Activated CD8-positive, alpha-beta memory T cell treated with anti-CD3 and anti-CD28 coated beads, Interleukin-2, amount 10 ng/mL, durations not matched to agents 7 days and 5 days (primary cell): ENCODE measurements at regions not wholly inside any gene's neighbourhood (a gene's known extent, or its start where the extent isn't known, plus 50 kb on each side); places are given as distances from the start of the nearest gene placed in this dataset.
A peak's percentile ranks its signal among the peaks of the same experiment; 100 is the strongest.

Source experiments
- ATAC-seq: fragments of 150-1000 bp; cut with Tn5 transposase; one replicate; pipeline ENCODE4 v1.10.0; 2021; ENCODE audit warnings: moderate library complexity
- CTCF ChIA-PET: fragments of 350-600 bp; sonication (Branson Sonifier 250); formaldehyde crosslinking; loops from one replicate; lab custom pipeline; 2021; ENCODE audit warnings: antibody characterized with exemption; lab: Charles Lee
- DNase-seq: peaks from one replicate; pipeline ENCODE4 v3.0.0-alpha.2; 2020
- H3K27ac Mint-ChIP-seq: one replicate; pipeline ENCODE4 v1.8.0; 2021; ENCODE audit warnings: mild to moderate bottlenecking, mixed read lengths
- H3K27me3 Mint-ChIP-seq: one replicate; pipeline ENCODE4 v1.8.0; 2021; ENCODE audit warnings: mixed read lengths
- H3K36me3 Mint-ChIP-seq: one replicate; pipeline ENCODE4 v1.8.0; 2021; ENCODE audit warnings: mild to moderate bottlenecking, mixed read lengths
- H3K4me1 Mint-ChIP-seq: one replicate; pipeline ENCODE4 v1.8.0; 2021; ENCODE audit warnings: mixed read lengths
- H3K4me3 Mint-ChIP-seq: one replicate; pipeline ENCODE4 v1.8.0; 2021; ENCODE audit warnings: mild to moderate bottlenecking, moderate library complexity, mixed read lengths
- H3K9me3 Mint-ChIP-seq: one replicate; pipeline ENCODE4 v1.8.0; 2022; ENCODE audit warnings: low read depth, mixed read lengths

GRCh38 chr12:91687052-91688017 is 458.3 kb downstream of the BTG1 start:
- no peak overlapping the region for H3K4me3 Mint-ChIP-seq
- ATAC-seq: peak; percentile 36
- peak overlapping the region; percentile 54 for H3K27ac Mint-ChIP-seq
- CTCF ChIA-PET: no interaction called here
- no peak for DNase-seq
- H3K9me3 Mint-ChIP-seq: peaks cover 2% of the 10 kb centered on the region
- H3K4me1 Mint-ChIP-seq: peaks cover 9% of the 10 kb centered on the region
- no peaks in the 10 kb centered on the region for H3K36me3 Mint-ChIP-seq
- peaks cover 2% of the 10 kb centered on the region for H3K27me3 Mint-ChIP-seq

DNA sequence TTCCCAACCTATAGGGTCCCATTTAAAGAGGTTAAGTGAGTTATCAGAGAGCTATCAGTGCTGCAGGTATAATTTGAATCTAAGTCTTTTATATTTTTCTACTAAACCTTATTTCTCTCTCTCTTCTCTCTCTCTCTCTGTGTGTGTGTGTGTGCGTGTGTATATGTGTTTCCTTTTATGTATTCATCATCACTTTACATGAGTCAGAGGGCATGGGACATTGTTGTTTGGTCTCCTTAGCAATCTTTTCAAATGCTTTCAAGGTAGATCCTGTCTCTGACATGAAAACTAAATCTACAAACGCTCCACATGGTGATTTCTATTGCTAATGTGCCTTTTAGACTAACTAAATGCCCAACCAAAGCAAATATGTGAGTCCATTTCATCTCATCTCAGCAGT is 459.7 kb downstream of the BTG1 start:
- Mint-ChIP-seq H3K4me1 (peaks cover 9% of the 10 kb centered on the region), H3K4me3 (no peak overlapping the region), H3K9me3 (peaks cover 2% of the 10 kb centered on the region), H3K27ac (no peak overlapping the region), H3K27me3 (peaks cover 2% of the 10 kb centered on the region), H3K36me3 (no peaks in the 10 kb centered on the region)
- CTCF ChIA-PET: no interaction called here
- no peak for ATAC-seq
- DNase-seq: no peak

GRCh38 chr12:91681751-91682150 is 463.9 kb downstream of the BTG1 start:
- H3K27ac Mint-ChIP-seq: no peak overlapping the region
- H3K27me3 Mint-ChIP-seq: peaks cover 2% of the 10 kb centered on the region
- ATAC-seq (no peak), DNase-seq (no peak)
- H3K4me1 Mint-ChIP-seq: no peaks in the 10 kb centered on the region
- no peak overlapping the region for H3K4me3 Mint-ChIP-seq
- peaks cover 2% of the 10 kb centered on the region for H3K9me3 Mint-ChIP-seq
- CTCF ChIA-PET: no interaction called here
- H3K36me3 Mint-ChIP-seq: no peaks in the 10 kb centered on the region

DNA sequence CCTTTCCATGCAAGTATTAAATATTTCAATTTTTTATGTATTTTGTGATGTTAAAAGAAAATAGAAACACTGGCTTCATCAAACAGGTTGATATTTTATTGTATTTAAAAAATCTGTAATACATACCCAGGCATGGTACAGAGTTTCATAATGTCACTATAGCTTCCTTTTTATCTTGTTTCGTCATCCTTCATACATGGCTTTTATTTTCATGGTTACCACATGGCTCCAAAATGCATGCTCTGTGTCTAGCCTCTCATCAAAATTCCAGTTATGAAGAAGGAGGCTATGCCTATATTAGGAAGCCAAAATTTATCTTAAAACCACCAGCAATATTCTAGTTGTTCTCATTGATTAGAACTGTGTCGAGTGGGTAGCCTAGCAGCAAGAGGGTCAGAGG is 464.8 kb downstream of the BTG1 start:
- no peak for DNase-seq
- H3K9me3 Mint-ChIP-seq: peaks cover 2% of the 10 kb centered on the region
- peaks cover 2% of the 10 kb centered on the region for H3K27me3 Mint-ChIP-seq
- CTCF ChIA-PET: no interaction called here
- H3K4me1 Mint-ChIP-seq: no peaks in the 10 kb centered on the region
- ATAC-seq: no peak
- no peak overlapping the region for H3K27ac Mint-ChIP-seq
- no peaks in the 10 kb centered on the region for H3K36me3 Mint-ChIP-seq
- no peak overlapping the region for H3K4me3 Mint-ChIP-seq

- CTCF ChIA-PET: no interaction called here
- no peaks in the 10 kb centered on the region for H3K27me3 Mint-ChIP-seq
- DNase-seq (no peak), ATAC-seq (no peak)
- H3K27ac Mint-ChIP-seq: no peak overlapping the region
- no peaks in the 10 kb centered on the region for H3K9me3 Mint-ChIP-seq
- H3K4me3 Mint-ChIP-seq: no peak overlapping the region
- H3K36me3 Mint-ChIP-seq: no peaks in the 10 kb centered on the region
- H3K4me1 Mint-ChIP-seq: no peaks in the 10 kb centered on the region
These were observed 468.1 kb downstream of the BTG1 start for GRCh38 chr12:91677556-91677955.

GRCh38 chr12:91675401-91675800 is 470.2 kb downstream of the BTG1 start:
- Mint-ChIP-seq H3K36me3 (no peaks in the 10 kb centered on the region), H3K9me3 (no peaks in the 10 kb centered on the region), H3K27ac (no peak overlapping the region), H3K4me3 (no peak overlapping the region), H3K27me3 (no peaks in the 10 kb centered on the region), H3K4me1 (no peaks in the 10 kb centered on the region)
- ATAC-seq (no peak), DNase-seq (no peak)
- CTCF ChIA-PET: interaction anchor here (1.3 kb wide), 1 partner anchor 136 kb away, joined by 5 read pairs; no protein-coding TSS in a partner anchor

- Mint-ChIP-seq H3K27me3 (no peaks in the 10 kb centered on the region), H3K36me3 (no peaks in the 10 kb centered on the region), H3K27ac (no peak overlapping the region), H3K9me3 (peaks cover 2% of the 10 kb centered on the region), H3K4me3 (no peak overlapping the region), H3K4me1 (peaks cover 5% of the 10 kb centered on the region)
- CTCF ChIA-PET: no interaction called here
- DNase-seq (no peak), ATAC-seq (no peak)
These were observed 473.5 kb downstream of the BTG1 start for GRCh38 chr12:91672130-91672529.

GRCh38 chr12:91667694-91668093 is 478.0 kb downstream of the BTG1 start:
- no peak overlapping the region for H3K4me3 Mint-ChIP-seq
- H3K36me3 Mint-ChIP-seq: no peaks in the 10 kb centered on the region
- CTCF ChIA-PET: interaction anchor here (1.6 kb wide), 1 partner anchor 286 kb away, joined by 4 read pairs; no protein-coding TSS in a partner anchor
- H3K9me3 Mint-ChIP-seq: peaks cover 2% of the 10 kb centered on the region
- no peaks in the 10 kb centered on the region for H3K27me3 Mint-ChIP-seq
- H3K27ac Mint-ChIP-seq: no peak overlapping the region
- H3K4me1 Mint-ChIP-seq: peaks cover 8% of the 10 kb centered on the region
- ATAC-seq: no peak
- DNase-seq: no peak

GRCh38 chr12:91663744-91664143 is 481.1 kb upstream of the DCN start:
- DNase-seq (no peak), ATAC-seq (no peak)
- no peak overlapping the region for H3K4me3 Mint-ChIP-seq
- H3K9me3 Mint-ChIP-seq: peaks cover 1% of the 10 kb centered on the region
- CTCF ChIA-PET: no interaction called here
- no peaks in the 10 kb centered on the region for H3K27me3 Mint-ChIP-seq
- peaks cover 8% of the 10 kb centered on the region for H3K4me1 Mint-ChIP-seq
- H3K36me3 Mint-ChIP-seq: no peaks in the 10 kb centered on the region
- H3K27ac Mint-ChIP-seq: no peak overlapping the region

GRCh38 chr12:91663310-91663709 is 480.7 kb upstream of the DCN start:
- CTCF ChIA-PET: no interaction called here
- H3K4me3 Mint-ChIP-seq: no peak overlapping the region
- peaks cover 8% of the 10 kb centered on the region for H3K4me1 Mint-ChIP-seq
- no peak for DNase-seq
- H3K27me3 Mint-ChIP-seq: no peaks in the 10 kb centered on the region
- no peak for ATAC-seq
- H3K36me3 Mint-ChIP-seq: no peaks in the 10 kb centered on the region
- H3K9me3 Mint-ChIP-seq: no peaks in the 10 kb centered on the region
- H3K27ac Mint-ChIP-seq: no peak overlapping the region

GRCh38 chr12:91662021-91662420 is 479.4 kb upstream of the DCN start:
- Mint-ChIP-seq H3K27me3 (no peaks in the 10 kb centered on the region), H3K36me3 (no peaks in the 10 kb centered on the region), H3K27ac (no peak overlapping the region), H3K4me3 (no peak overlapping the region), H3K4me1 (peaks cover 2% of the 10 kb centered on the region), H3K9me3 (no peaks in the 10 kb centered on the region)
- ATAC-seq: no peak
- no peak for DNase-seq
- CTCF ChIA-PET: no interaction called here

GRCh38 chr12:91657032-91657431 is 474.4 kb upstream of the DCN start:
- Mint-ChIP-seq H3K27ac (no peak overlapping the region), H3K36me3 (peaks cover 1% of the 10 kb centered on the region), H3K4me3 (no peak overlapping the region), H3K9me3 (no peaks in the 10 kb centered on the region), H3K4me1 (no peaks in the 10 kb centered on the region), H3K27me3 (no peaks in the 10 kb centered on the region)
- DNase-seq (no peak), ATAC-seq (no peak)
- CTCF ChIA-PET: no interaction called here

- Mint-ChIP-seq H3K27me3 (no peaks in the 10 kb centered on the region), H3K4me1 (no peaks in the 10 kb centered on the region), H3K36me3 (peaks cover 1% of the 10 kb centered on the region), H3K4me3 (no peak overlapping the region), H3K27ac (no peak overlapping the region), H3K9me3 (no peaks in the 10 kb centered on the region)
- DNase-seq (no peak), ATAC-seq (no peak)
- CTCF ChIA-PET: no interaction called here
These were observed 473.3 kb upstream of the DCN start for GRCh38 chr12:91655966-91656365.

GRCh38 chr12:91654087-91654486 is 471.5 kb upstream of the DCN start:
- Mint-ChIP-seq H3K36me3 (peaks cover 1% of the 10 kb centered on the region), H3K27ac (no peak overlapping the region), H3K9me3 (no peaks in the 10 kb centered on the region), H3K4me3 (no peak overlapping the region), H3K27me3 (no peaks in the 10 kb centered on the region), H3K4me1 (no peaks in the 10 kb centered on the region)
- ATAC-seq (no peak), DNase-seq (no peak)
- CTCF ChIA-PET: no interaction called here
